ENCODE measurements at regions not wholly inside any gene's neighbourhood (a gene's known extent, or its start where the extent isn't known, plus 50 kb on each side); places are given as distances from the start of the nearest gene placed in this dataset.
"Not testable (repeated sequence)": the region's sequence is repeated elsewhere in the genome, so short reads cannot be mapped to it uniquely, and the experiment has no call there.

DNA sequence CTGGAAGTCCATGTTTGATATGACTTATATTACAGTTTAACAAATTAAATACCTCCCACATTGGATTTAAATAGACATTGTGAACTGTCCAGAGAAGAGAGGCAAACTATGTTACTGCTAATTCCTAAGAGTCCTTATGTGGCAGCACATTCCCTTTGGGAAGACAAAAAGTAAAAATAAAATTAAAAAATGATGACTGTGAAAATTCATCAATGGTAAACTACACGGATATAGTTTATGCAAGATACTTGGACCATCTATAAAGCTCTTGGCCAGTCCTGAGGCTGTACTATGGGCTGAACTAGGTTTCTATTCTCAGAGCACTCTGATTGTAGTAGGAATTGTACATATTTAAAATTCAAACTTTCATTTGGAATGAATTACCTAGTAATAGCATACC is 206.4 kb downstream of the LRRK2 start:
- DNase-seq (ENCODE audit: low spot score), result no peak

DNA sequence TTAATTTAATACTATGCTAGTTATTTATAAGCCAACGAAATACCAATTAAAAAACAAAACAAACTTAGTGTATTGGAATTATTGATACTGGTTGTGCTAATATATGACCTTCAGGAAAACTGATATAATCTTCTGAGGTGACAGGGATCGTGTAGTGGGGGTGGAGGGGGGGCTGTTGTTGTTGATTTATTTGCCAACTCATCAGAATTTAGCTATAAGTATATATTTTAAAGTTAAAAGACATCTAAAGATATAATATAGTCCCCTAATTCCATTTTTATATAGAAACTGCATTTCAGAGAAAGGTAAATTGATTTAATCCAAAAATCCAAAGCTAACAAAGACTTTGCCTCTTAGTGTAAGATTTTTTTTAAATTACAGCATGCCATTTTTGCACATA is 210.5 kb downstream of the LRRK2 start:
- no peak for DNase-seq (ENCODE audit: low spot score)

DNA sequence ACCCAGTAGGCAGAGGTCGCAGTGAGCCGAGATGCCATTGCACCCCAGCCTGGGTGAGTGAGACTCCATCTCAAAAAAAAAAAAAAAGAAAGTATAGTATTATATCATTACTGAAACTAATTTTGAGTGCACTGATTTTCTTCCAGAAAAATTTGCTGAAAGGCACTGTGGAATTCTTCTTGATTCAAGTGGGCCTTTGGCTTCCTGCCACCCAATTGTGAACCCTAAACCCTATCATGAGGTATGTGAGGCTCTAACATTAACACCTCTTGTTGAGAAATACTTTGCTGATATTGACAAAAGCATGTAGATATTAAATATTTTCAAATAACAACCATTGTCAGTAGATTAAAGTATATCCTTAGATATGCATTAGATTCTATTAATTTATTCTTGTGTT is 211.2 kb downstream of the LRRK2 start:
- DNase-seq (ENCODE audit: low spot score), result no peak

DNA sequence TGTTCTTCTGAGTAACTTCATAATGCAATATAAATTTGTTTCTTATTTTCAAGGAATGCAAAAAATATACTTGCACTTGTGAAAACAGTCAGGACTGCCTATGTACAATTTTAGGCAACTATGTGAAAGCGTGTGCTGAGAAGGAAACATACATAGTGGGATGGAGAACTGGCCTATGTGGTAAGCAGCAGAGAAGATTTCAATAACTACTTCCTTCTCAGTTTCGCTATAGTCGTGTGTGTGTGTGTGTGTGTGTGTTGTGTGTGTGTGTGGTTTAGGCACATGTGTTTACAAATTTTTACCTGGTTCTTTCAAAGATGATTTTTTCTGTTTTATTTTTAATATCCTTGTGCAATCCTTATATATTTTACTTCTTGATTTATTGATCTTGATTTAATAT is 211.8 kb downstream of the LRRK2 start:
- no peak for DNase-seq (ENCODE audit: low spot score)

DNA sequence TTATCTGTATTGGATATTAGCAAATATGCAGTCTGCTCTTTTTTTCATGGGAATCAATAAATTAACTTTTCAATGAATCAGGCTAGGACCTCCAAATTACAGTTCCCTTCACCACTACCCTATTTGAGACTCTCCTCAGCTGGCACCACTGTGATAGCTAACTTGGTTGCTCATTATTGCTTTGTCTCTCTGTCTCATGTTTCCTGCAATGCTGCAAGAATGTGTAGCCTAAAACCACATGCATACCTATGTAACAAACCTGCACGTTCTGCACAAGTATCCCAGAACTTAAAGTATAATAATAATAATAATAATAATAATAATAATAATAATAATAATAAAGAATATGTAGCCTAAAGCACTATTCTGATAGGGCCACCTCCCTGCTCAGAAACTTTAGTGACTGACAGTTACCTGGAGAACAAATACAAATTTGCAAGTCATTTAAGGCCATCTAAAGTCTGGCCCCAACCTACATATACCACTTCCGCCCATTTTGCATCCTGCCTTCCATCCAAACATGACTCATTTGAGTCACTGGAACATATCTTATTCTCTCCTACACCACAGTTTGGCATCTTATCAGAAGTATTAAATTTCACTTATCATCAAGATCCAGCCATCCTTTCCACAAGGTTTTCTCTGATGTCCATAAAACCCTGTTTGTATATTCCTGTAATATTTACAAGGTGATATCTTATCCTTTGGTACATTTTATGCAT is 215.1 kb downstream of the LRRK2 start:
- no peak for DNase-seq (ENCODE audit: low spot score)

DNA sequence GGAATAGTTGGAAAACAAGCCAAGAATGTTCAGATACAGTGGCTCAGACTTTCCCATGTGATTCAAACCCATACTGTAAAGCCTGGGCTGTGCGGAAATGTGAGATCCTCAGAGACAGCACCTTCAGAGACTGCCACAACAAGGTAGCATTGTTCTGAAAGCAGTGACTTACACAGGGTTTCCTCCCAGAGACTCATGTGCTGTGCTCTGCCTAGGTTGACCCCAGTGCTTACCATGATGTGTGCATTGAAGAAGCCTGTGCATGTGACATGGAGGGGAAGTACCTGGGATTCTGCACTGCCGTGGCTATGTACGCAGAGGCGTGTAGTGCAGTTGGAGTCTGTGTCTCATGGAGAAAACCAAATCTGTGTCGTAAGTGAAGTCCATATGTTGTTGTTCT is 219.4 kb downstream of the LRRK2 start:
- DNase-seq (ENCODE audit: low spot score), result no peak

DNA sequence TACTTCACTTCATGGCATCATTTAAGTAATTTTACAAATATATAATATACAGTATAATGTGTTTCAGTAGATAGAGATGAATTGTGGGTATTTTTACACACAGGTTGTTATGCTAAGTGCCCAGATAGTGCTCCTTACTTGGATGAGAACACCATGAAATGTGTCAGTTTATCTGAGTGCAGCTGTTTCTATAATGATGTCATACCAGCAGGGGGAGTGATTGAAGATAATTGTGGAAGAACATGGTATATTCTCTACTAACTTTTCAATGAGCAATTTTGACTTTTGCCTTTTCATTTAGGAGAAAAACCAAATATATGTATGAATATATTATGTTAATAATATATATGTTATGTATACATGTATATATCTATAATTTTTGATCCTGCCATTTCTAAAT is 221.6 kb downstream of the LRRK2 start:
- DNase-seq (ENCODE audit: low spot score), result no peak

DNA sequence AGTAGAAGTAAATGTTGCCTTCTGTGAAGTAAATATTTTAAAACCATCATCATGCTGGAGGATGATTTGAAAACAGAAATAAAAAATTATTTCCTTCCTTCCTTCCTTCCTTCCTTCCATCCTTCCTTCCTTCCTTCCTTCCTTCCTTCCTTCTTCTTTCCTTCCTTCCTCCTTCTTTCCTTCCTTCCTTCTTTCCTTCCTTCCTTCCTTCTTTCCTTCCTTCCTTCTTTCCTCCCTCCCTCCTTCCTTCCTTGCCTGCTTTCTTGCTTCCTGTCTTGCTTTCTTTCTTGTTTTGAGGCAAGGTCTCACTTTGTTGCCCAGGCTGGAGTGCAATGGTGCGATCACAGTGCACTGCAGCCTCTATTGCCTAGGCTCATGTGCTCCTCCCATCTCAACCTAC is 223.7 kb downstream of the LRRK2 start:
- DNase-seq (ENCODE audit: low spot score), result not testable (repeated sequence)

DNA sequence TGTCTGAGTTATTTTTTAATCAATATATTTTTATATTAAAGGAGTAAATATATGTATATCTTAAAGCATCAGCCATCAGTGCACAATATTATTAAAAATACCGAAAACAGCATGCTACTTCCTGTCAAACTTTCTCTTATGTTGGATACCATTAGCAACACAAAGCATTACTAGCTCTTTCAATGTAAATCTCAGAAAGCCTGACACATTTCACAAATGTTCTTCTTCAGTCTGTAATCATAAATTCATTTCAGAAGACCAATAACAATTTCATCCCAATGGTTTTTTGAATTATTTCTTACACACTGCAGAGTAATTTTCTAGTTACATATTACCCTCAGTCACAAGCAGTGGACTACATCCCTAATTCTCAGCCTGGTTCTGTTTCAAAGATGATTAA is 226.9 kb downstream of the LRRK2 start:
- no peak for DNase-seq (ENCODE audit: low spot score)

DNA sequence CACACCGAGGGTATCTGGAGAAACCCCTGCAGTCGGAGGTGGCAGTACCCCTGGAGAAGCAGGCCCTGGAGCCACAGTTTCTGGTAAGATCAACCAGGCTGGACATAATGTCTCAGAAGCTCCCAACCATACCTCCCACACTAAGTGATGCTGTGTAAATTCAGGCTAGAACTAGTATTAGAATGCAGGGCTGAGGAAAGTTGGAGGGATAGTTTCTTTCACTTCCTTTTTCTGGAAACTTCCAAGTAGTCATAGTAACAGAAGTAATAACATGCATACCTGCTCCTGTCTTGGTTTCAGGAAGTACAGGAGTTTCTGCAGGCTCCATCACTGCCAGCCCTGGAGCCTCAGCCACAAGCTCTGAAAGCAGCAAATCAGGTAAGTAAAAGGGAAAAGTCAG is 228.1 kb upstream of the CNTN1 start:
- DNase-seq (ENCODE audit: low spot score), result no peak

DNA sequence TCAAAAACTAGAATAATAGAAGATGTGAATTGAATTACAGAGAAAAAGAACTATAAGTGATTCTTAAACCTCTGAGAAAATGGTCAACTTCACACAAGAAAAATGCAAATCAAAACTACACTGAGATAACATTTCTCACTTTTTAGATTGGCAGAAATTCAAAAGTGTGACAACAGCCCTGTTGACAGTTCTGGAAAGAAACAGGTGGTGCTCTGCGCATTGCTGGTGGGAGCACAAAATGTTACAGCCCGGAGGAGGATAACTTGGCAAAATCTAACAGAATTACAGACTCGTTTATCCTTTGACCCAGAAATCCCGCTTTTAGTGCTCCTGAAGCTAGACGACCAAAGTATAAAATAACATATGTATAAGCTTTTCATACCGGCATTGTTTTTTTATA is 222.5 kb upstream of the CNTN1 start:
- no peak for DNase-seq (ENCODE audit: low spot score)

DNA sequence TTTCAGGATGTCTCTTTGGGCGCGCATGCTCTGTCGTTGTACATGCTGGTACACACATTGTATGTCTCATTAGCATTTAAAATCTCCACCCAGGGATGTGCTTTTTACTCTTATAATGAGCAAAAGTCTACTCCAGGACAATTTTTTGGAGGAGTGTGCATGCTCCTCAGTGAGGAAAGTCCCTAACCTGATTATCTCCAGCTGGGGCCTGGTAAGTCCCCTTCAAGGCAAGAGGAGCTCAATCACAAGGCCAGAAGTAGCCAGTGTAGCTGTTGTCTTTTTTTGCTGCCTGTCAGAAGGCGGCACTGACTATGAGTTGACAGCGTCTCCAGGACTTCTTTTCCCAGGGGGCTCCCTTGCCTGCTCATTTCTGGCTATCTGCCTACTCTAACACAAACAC is 218.3 kb upstream of the CNTN1 start:
- no peak for DNase-seq (ENCODE audit: low spot score)

DNA sequence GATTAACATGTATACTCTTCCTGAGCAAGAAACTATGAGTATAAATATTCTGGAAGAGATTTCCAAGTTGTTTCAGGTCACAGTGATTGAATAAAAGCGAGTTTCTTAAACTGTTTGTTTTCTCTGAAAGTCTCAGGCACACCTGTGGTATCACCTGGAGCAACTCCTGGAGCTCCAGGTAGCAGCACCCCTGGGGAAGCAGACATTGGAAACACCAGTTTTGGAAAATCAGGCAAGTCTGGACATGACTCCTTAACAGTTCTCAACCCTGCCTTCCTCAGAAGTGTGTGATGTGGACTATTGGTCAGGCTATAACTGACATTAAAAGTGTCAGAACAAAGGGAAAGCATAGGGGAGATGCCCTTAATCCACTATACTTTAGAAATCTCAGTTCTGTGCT is 217.6 kb upstream of the CNTN1 start:
- DNase-seq (ENCODE audit: low spot score), result no peak

DNA sequence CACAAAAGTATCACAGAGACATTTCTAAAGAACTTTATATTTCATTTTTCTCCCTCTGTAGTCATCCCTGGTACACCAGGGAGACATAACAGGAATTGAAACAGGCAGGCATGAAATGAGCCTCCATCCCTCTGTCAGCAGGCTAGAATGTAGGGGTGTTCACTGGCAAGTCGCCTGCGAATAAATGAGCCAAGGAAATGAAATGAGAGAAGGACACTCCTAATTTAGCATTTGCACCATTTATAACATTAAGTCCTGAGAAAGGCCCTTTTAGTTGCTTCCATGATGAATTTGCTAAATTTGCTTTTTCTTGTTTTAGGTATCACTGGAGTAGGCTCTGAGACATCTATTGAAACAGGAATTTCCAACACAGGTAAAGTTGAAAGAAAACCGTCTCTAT is 192.4 kb upstream of the CNTN1 start:
- no peak for DNase-seq (ENCODE audit: low spot score)

DNA sequence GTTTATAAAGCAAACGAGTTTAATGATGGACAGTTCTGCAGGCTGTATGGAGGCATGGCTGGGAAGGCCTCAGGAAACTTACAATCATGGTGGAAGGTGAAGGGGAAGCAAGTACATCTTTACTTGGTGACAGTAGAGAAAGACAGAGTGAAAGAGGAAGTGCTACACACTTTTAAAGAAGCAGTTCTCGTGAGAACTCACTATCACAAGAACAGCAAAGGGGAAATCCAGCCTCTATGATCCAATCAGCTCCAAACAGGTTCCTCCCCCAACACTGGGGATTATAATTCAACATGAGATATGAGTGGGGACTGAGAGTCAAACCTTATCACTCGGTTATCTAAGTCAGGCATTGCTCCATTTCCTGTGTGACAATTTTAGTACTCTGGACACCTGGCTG is 189.9 kb upstream of the CNTN1 start:
- no peak for DNase-seq (ENCODE audit: low spot score)

DNA sequence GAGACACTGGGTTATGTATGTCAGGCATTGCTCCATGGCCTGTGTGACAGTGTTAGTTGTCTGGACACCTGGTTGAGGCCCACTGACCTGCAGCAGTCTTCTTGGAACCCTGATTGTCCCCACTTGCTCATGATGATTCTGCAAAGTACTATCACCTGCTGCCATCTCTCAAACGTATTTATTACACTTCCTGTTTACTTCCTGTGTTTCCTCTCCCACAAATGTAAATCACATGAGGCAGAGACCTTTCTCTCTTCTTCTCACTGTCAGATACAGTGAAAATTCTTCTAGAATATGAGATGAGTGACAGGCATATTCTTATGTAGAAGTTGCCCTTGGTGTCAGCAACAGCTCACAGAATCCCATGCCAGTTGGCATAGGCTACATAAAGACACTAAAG is 186.9 kb upstream of the CNTN1 start:
- DNase-seq (ENCODE audit: low spot score), result no peak

DNA sequence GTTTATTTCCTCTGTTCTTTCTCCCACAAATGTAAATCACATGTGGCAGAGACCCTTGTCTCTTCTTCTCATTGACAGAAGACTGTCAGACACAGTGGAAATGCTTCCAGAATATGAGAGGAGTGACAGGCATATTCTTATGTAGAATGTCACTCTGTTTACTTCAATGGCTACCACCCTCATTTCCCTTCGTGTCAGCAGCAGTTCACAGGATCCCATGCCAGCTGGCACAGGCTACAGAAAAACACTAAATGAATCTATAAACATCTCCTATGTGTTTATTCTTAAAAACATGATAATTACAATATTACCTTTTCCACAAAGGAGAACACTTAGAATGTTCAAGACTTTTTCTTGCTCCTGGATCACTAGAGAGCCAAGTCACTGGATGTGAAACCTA is 183.8 kb upstream of the CNTN1 start:
- DNase-seq (ENCODE audit: low spot score), result no peak

DNA sequence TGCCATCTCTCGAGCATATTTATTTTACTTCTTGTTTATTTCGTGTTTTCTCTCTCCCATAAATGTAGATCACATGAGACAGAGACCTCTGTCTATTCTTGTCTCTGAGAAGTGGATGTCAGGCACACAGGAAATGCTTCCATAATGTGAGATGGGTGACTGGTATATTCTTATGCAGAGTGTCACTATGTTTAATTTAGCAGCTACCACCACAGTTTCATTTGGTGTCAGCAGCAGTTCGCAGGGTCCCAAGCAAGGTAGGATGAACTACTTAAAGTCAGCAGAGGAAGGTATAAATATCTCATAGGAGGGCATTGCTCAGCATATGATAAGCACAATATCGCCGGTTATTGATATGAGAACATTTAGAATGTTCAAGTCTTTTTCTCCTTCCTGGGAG is 180.9 kb upstream of the CNTN1 start:
- no peak for DNase-seq (ENCODE audit: low spot score)

DNA sequence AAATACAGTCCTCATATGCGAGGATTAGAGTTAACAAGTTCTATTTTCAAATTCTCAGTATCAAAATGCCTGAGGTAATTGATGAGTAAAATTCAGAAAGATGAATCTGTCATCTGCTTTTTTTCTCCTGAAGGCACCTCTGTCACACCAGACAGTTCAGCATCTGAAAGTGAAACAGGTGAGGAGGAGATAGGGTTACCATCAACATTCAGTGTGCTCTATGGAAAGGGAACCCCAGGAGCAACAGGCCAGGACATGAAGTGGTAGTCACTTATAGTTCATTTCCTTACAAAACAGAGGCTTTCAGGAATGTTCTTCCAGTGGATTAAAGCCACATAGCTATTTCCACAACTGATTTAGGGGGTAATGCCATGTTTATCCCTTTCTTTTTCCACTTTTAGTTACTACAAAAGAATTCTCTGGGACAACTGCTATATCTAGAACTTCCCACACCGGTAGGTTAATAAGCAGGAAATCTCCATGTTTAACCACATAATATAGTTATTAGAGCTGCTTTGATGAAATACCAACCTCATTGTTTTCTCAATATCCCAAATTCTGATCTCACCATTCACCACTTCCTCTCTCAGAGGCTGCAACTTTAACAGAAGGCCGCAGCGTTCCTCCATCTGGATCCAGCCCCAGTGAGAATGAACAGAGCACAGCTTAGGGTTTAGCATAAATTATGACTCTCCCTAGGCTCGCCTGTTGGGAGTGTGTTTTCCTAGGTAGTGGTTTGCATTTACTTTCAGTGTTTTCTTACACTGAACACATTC is 177.0 kb upstream of the CNTN1 start:
- DNase-seq (ENCODE audit: low spot score), result no peak

DNA sequence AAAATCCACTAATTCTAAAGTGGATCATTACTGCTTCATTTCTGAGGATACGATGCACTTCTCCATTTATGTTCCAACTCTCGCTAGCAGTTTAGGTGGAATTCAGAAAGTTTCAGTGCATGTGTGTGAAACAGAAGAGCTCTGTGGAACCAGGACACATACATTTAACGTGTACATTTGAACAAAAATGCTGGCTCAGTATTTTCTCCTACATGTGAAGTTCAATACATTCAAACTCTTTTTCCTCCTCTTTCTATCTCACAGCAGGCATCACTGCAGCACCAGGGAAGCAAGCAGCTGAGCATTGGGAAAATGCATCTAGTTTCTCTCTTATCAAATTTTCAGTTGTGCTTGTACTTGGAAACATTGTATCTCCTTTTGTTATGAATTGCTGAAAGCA is 169.4 kb upstream of the CNTN1 start:
- DNase-seq (ENCODE audit: low spot score), result no peak

DNA sequence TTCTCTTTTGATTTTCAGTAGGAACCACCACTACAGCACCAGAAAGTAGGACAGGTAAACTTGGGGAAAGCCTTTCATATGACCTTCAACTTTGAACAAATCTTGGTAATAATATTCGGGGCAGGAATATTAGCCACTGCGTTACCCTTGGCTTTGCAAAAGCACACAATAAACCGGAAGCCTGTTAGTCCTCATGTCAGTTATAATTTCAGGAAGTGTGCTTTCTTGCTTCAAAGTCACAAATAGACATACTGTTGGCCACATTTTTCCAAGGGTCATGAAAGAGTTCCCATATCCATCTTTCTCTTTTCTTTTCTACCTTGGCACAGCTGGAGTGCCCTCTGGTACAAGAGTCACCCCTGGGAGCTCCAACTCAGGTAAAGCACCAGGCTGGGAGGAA is 167.2 kb upstream of the CNTN1 start:
- no peak for DNase-seq (ENCODE audit: low spot score)

DNA sequence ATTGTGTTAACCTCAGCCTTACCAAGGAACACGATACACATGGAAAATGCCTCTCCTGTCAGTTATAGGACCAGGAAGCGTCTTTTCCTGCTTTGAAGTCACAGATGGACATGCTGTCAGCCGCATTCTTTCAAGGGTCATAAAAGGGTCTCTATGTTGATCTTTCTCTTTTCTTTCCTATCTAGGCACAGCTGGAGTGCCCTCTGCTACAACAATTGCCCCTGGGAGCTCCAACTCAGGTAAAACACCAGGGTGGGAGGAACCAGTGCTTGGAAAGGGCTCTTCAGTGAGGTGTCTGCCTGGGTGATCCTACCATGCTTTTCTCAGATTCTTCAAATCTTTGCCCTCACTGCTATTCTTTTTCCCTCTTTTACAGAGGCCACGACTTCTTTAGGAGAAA is 157.4 kb upstream of the CNTN1 start:
- DNase-seq (ENCODE audit: low spot score), result no peak

DNA sequence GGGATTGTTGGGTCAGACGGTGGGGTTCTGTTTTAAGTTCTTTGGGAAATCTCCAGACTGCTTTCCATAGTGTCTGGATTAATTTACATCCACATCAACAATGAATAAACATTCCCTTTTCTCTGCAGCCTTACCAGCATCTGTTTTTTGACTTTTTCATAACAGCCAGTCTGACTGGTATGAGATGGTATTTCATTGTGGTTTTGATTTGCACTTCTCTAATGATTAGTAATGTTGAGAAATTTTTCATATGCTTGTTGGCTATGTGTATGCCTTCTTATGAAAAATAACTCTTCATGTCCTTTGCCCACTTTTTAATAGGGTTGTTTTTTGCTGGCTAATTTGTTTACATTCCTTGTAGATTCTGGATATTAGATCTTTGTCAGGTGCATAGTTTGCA is 140.8 kb upstream of the CNTN1 start:
- DNase-seq (ENCODE audit: low spot score), result no peak

DNA sequence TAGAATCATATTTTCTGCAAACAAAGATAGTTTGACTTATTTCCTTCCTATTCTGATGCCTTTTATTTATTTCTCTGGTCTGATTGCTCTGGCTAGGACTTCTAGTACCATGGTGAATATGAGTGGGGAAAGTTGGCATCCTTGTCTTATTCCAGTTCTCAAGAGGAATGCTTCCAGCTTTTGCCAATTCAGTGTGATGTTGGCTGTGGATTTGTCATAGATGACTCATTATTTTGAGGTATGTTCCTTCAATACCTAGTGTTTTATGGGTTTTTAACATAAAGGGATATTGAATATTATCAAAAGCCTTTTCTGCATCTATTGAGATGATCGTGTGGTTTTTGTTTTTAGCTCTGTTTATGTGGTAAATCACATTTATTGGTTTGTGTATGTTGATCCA is 139.4 kb upstream of the CNTN1 start:
- no peak for DNase-seq (ENCODE audit: low spot score)
